ENCODE measurements at regions not wholly inside any gene's neighbourhood (a gene's known extent, or its start where the extent isn't known, plus 50 kb on each side); places are given as distances from the start of the nearest gene placed in this dataset.

- no peak for TF ChIP-seq CTCF (IDR thresholded peaks at IDR 0.05)
- no peak for TF ChIP-seq EZH2 (IDR thresholded peaks at IDR 0.05; ENCODE audit: borderline replicate concordance, insufficient read depth, low read depth, low read length, poor library complexity, severe bottlenecking)
These were observed 68.9 kb downstream of the RDH14 start for GRCh38 chr2:18491577-18491976.

Data from B cell (primary cell).